CD14-positive monocyte (primary cell): ENCODE measurements at regions not wholly inside any gene's neighbourhood (a gene's known extent, or its start where the extent isn't known, plus 50 kb on each side); places are given as distances from the start of the nearest gene placed in this dataset.

Experiments used
- DNase-seq, 3 donors: peaks; one replicate each; pipeline ENCODE4 v3.0.0-alpha.2; 2011 to 2022
- H2AFZ ChIP-seq: 2 replicates; pipeline ENCODE4 v1.6.0; 2012; ENCODE audit warnings: mild to moderate bottlenecking, low read depth, low read length, inconsistent platforms; ENCODE audit not compliant: insufficient read depth, poor library complexity, severe bottlenecking
- H3K27ac ChIP-seq, 2 donors: 1 replicate in 1 of 2; 2 replicates in 1 of 2; pipeline ENCODE4 v1.5.1; 2012 to 2013; ENCODE audit warnings: low read length in 2 of 2, control low read depth in 1 of 2, inconsistent platforms in 1 of 2, low read depth in 1 of 2, mild to moderate bottlenecking in 1 of 2
- H3K27me3 ChIP-seq, 2 donors: one replicate each; pipeline versions ENCODE4 v1.6.0 to v1.6.1; 2011 to 2013; ENCODE audit warnings: low read length in 2 of 2; ENCODE audit not compliant: control insufficient read depth in 2 of 2, insufficient read depth in 2 of 2
- H3K36me3 ChIP-seq, 2 donors: replicated peaks in 1 of 2; 1 replicate in 1 of 2; 2 replicates in 1 of 2; pipeline versions ENCODE4 v1.5.1 to v1.6.1; 2012 to 2013; ENCODE audit warnings: low read length in 2 of 2, control low read depth in 1 of 2, inconsistent platforms in 1 of 2, mild to moderate bottlenecking in 1 of 2; ENCODE audit not compliant: insufficient read depth in 2 of 2, control insufficient read depth in 1 of 2
- H3K4me1 ChIP-seq, 2 donors: 1 replicate in 1 of 2; 2 replicates in 1 of 2; pipeline versions ENCODE4 v1.5.1 to v1.6.1; 2012 to 2013; ENCODE audit warnings: low read length in 2 of 2, control low read depth in 1 of 2, inconsistent platforms in 1 of 2, mild to moderate bottlenecking in 1 of 2, moderate library complexity in 1 of 2; ENCODE audit not compliant: insufficient read depth in 2 of 2, control insufficient read depth in 1 of 2
- H3K4me2 ChIP-seq: replicated peaks from 2 replicates; pipeline ENCODE3; 2012; ENCODE audit warnings: low read length, moderate library complexity, mild to moderate bottlenecking; ENCODE audit not compliant: poor library complexity, severe bottlenecking; ENCODE audit errors: extremely low read depth
- H3K4me3 ChIP-seq, 3 experiments: fragments of 200-600 bp in 1 of 3; sonication (generic) in 1 of 3; replicated peaks in 1 of 3; 1 replicate in 2 of 3; 2 replicates in 1 of 3; pipeline ENCODE4 v1.5.1; 2011 to 2013; ENCODE audit warnings: low read length in 3 of 3, mild to moderate bottlenecking in 3 of 3, control low read depth in 2 of 3, low read depth in 2 of 3, inconsistent platforms in 1 of 3, moderate library complexity in 1 of 3
- H3K79me2 ChIP-seq: 2 replicates; pipeline ENCODE4 v1.6.0; 2012; ENCODE audit warnings: mild to moderate bottlenecking, control low read depth, inconsistent platforms, low read length, moderate library complexity; ENCODE audit not compliant: insufficient read depth
- H3K9ac ChIP-seq: 2 replicates; pipeline ENCODE4 v1.6.0; 2017; ENCODE audit warnings: low read length, mild to moderate bottlenecking; ENCODE audit not compliant: insufficient read depth, poor library complexity, severe bottlenecking
- H3K9me3 ChIP-seq, 2 donors: replicated peaks in 1 of 2; 1 replicate in 1 of 2; 2 replicates in 1 of 2; pipeline versions ENCODE4 v1.5.1 to v1.6.1; 2012 to 2013; ENCODE audit warnings: low read length in 2 of 2, control low read depth in 1 of 2; ENCODE audit not compliant: control insufficient read depth in 1 of 2, insufficient read depth in 1 of 2
- H4K20me1 ChIP-seq: 2 replicates; pipeline ENCODE4 v1.6.0; 2012; ENCODE audit warnings: mild to moderate bottlenecking, low read length, control low read depth, moderate library complexity; ENCODE audit not compliant: insufficient read depth
- H3K27ac Mint-ChIP-seq, 7 donors: one replicate each; pipeline ENCODE4 v1.8.0; 2020; ENCODE audit warnings: mild to moderate bottlenecking in 7 of 7, mixed read lengths in 7 of 7, moderate library complexity in 6 of 7, inconsistent platforms in 2 of 7
- H3K27me3 Mint-ChIP-seq, 3 donors: one replicate each; pipeline ENCODE4 v1.8.0; 2021 to 2022; ENCODE audit warnings: low read depth in 3 of 3, mild to moderate bottlenecking in 3 of 3, mixed read lengths in 3 of 3, moderate library complexity in 3 of 3, inconsistent platforms in 1 of 3
- H3K36me3 Mint-ChIP-seq, 2 donors: one replicate each; pipeline ENCODE4 v1.8.0; 2020; ENCODE audit warnings: mixed read lengths in 2 of 2, inconsistent platforms in 1 of 2, mild to moderate bottlenecking in 1 of 2
- H3K4me1 Mint-ChIP-seq: one replicate; pipeline ENCODE4 v1.8.0; 2020; ENCODE audit warnings: mild to moderate bottlenecking, mixed read lengths
- H3K4me3 Mint-ChIP-seq, 2 donors: one replicate each; pipeline ENCODE4 v1.8.0; 2020; ENCODE audit warnings: mild to moderate bottlenecking in 2 of 2, mixed read lengths in 2 of 2, moderate library complexity in 1 of 2
- H3K9me3 Mint-ChIP-seq, 7 donors: one replicate each; pipeline ENCODE4 v1.8.0; 2020 to 2022; ENCODE audit warnings: mixed read lengths in 7 of 7, mild to moderate bottlenecking in 6 of 7, moderate library complexity in 6 of 7, inconsistent platforms in 2 of 7
- CTCF ChIP-seq: fragments of 200-600 bp; IDR thresholded peaks from one replicate; pipeline ENCODE4 v1.8.0; 2022; ENCODE audit warnings: antibody characterized with exemption, mild to moderate bottlenecking
- WGBS: methylation state at CpG from one replicate; pipeline ENCODE4 v1.1.5; 2013; ENCODE audit warnings: missing lambda C conversion rate; ENCODE audit not compliant: insufficient coverage; 5-methylcytosine and 5-hydroxymethylcytosine counted together
- intact Hi-C, 2 donors: fragments of 100-400 bp; cut with micrococcal nuclease; formaldehyde crosslinking; loops; one replicate each; pipeline versions ENCODE4 v1.15.0 to v1.15.1; 2023

- no peaks in the 10 kb centered on the region for H3K27me3 ChIP-seq
- intact Hi-C loops: no loop called here
- Mint-ChIP-seq H3K27ac (no peak overlapping the region), H3K4me1 (no peaks in the 10 kb centered on the region), H3K4me3 (peak overlapping the region in 1 of 2 donors; percentile 26), H3K27me3 (no peaks in the 10 kb centered on the region), H3K9me3 (no peaks in the 10 kb centered on the region), H3K36me3 (no peaks in the 10 kb centered on the region)
- no peaks in the 10 kb centered on the region for H3K79me2 ChIP-seq
- no peak overlapping the region for H3K9ac ChIP-seq
- no peak overlapping the region for H3K4me2 ChIP-seq
- H3K9me3 ChIP-seq: no peaks in the 10 kb centered on the region
- WGBS: no CpG with 5 or more reads among the region's 2 CpGs
- no peak overlapping the region for H3K27ac ChIP-seq
- H3K4me1 ChIP-seq: no peaks in the 10 kb centered on the region
- TF ChIP-seq CTCF: no peak
- no peak overlapping the region for H2AFZ ChIP-seq
- H3K36me3 ChIP-seq: no peaks in the 10 kb centered on the region
- no peaks in the 10 kb centered on the region for H4K20me1 ChIP-seq
- no peak overlapping the region for H3K4me3 ChIP-seq
- DNase-seq: no peak
Measured at GRCh38 chr4:20509315-20509714, 190.9 kb upstream of the PACRGL start.

GRCh38 chr4:20512033-20512792 is 188.0 kb upstream of the PACRGL start:
- no peak overlapping the region for H3K4me3 ChIP-seq
- H3K4me1 ChIP-seq: no peaks in the 10 kb centered on the region
- no peak overlapping the region for H3K27ac Mint-ChIP-seq
- no peak for DNase-seq
- no peaks in the 10 kb centered on the region for H4K20me1 ChIP-seq
- no peaks in the 10 kb centered on the region for H3K27me3 ChIP-seq
- no peak overlapping the region for H2AFZ ChIP-seq
- no CpG with 5 or more reads among the region's 7 CpGs for WGBS
- no peaks in the 10 kb centered on the region for H3K79me2 ChIP-seq
- H3K27ac ChIP-seq: no peak overlapping the region
- peaks cover 0 to 2% (median 0%) of the 10 kb centered on the region in 3 donors for H3K27me3 Mint-ChIP-seq
- no peaks in the 10 kb centered on the region for H3K36me3 ChIP-seq
- H3K9me3 Mint-ChIP-seq: no peaks in the 10 kb centered on the region
- H3K4me3 Mint-ChIP-seq: no peak overlapping the region
- intact Hi-C loops: no loop called here
- no peaks in the 10 kb centered on the region for H3K9me3 ChIP-seq
- no peak overlapping the region for H3K4me2 ChIP-seq
- H3K4me1 Mint-ChIP-seq: no peaks in the 10 kb centered on the region
- H3K36me3 Mint-ChIP-seq: no peaks in the 10 kb centered on the region
- H3K9ac ChIP-seq: no peak overlapping the region
- TF ChIP-seq CTCF: no peak
